Thymus (tissue), 11 donors: ENCODE measurements at regions not wholly inside any gene's neighbourhood (a gene's known extent, or its start where the extent isn't known, plus 50 kb on each side); places are given as distances from the start of the nearest gene placed in this dataset.

Experiments
- DNase-seq, 9 donors: peaks; one replicate each; pipeline ENCODE4 v3.0.0-alpha.2; 2013; ENCODE audit warnings: low spot score in 9 of 9, low read depth in 6 of 9, missing footprints in 1 of 9
- H3K27ac ChIP-seq, 2 donors: one replicate each; pipeline ENCODE4 v1.5.1; 2013; ENCODE audit warnings: control low read depth in 1 of 2, low read depth in 1 of 2, low read length in 1 of 2, mild to moderate bottlenecking in 1 of 2, moderate library complexity in 1 of 2
- H3K27me3 ChIP-seq, 2 donors: one replicate each; pipeline ENCODE4 v1.5.1; 2013; ENCODE audit warnings: low read length in 1 of 2; ENCODE audit not compliant: control insufficient read depth in 2 of 2, insufficient read depth in 1 of 2
- H3K36me3 ChIP-seq, 2 donors: one replicate each; pipeline ENCODE4 v1.5.1; 2013; ENCODE audit warnings: low read length in 1 of 2, mild to moderate bottlenecking in 1 of 2, moderate library complexity in 1 of 2; ENCODE audit not compliant: control insufficient read depth in 2 of 2, insufficient read depth in 2 of 2
- H3K4me1 ChIP-seq, 2 donors: one replicate each; pipeline ENCODE4 v1.5.1; 2013; ENCODE audit warnings: low read length in 2 of 2; ENCODE audit not compliant: control insufficient read depth in 2 of 2, insufficient read depth in 2 of 2
- H3K4me3 ChIP-seq, 2 donors: one replicate each; pipeline ENCODE4 v1.5.1; 2013; ENCODE audit warnings: low read length in 2 of 2, control low read depth in 1 of 2, mild to moderate bottlenecking in 1 of 2
- H3K9me3 ChIP-seq, 2 donors: one replicate each; pipeline ENCODE4 v1.5.1; 2013; ENCODE audit warnings: low read length in 1 of 2, mild to moderate bottlenecking in 1 of 2; ENCODE audit not compliant: control insufficient read depth in 2 of 2, insufficient read depth in 1 of 2
- WGBS: extraction: QIAGEN DNeasy Blood & Tissue Kit; methylation state at CpG from one replicate; pipeline ENCODE4 v1.1.7; 2013; 5-methylcytosine and 5-hydroxymethylcytosine counted together
- donor health status: healthy.

DNA sequence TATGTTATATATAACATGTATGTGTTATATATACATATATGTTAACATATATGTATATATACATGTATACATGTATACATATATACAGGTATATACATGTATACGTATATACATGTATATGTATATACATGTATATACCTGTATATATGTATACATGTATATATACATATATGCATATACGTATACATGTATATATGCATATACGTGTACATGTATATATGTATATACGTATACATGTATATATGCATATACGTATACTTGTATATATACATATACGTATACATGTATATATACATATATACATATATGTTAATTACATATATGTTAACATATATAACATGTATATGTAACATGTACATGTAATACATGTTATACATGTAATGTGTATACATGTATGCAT is 1077.3 kb upstream of the ADGRL3 start:
- Histone ChIP-seq H3K27ac (no peak overlapping the region), H3K27me3 (no peaks in the 10 kb centered on the region), H3K36me3 (no peaks in the 10 kb centered on the region), H3K9me3 (no peaks in the 10 kb centered on the region), H3K4me3 (no peak overlapping the region), H3K4me1 (no peaks in the 10 kb centered on the region)
- DNase-seq: no peak
- 93% methylated on average over 6 of the region's 6 CpGs for WGBS

DNA sequence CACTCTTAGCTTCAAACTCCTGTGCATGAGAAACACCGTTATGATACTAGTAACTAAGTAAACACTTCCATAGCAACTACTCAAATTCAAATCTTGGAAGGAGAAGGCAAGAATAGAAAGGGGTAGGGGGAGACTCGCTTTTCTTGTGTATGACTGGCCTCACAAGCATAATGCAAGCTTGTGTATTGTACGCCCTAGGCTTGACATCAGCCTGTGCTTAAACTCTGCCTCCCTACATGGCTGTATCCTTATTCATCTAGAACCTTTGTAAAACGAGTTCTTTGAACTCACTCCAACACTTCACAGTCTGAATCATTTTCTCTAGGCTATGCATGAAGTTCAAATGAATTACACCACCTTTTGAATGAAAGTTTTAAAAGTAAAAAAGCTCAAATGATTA is 1071.2 kb upstream of the ADGRL3 start:
- Histone ChIP-seq H3K27me3 (no peaks in the 10 kb centered on the region), H3K36me3 (no peaks in the 10 kb centered on the region), H3K27ac (no peak overlapping the region), H3K4me1 (no peaks in the 10 kb centered on the region), H3K9me3 (no peaks in the 10 kb centered on the region), H3K4me3 (no peak overlapping the region)
- WGBS: 85% methylated on average over 4 of the region's 4 CpGs
- DNase-seq: no peak

DNA sequence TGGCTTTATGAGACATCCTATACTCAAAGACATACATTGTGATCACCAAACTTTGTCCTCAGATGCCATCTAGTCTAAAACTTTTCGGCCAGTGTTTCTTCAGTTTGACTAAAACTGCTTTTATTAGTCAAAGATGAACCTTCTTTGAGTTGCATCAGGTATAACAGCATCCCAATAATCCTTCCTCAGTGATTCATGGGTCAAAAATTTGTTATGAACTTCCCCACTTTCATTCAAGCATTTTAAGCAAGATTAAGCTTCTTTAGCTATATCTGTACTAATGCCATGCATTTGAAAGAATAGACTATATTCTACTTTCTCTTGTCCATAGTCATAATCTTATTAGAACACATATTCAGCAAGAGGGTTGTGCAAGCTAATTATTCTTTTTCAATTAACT is 1070.4 kb upstream of the ADGRL3 start:
- no peak overlapping the region for H3K27ac ChIP-seq
- no peak for DNase-seq
- no peaks in the 10 kb centered on the region for H3K36me3 ChIP-seq
- WGBS: 67% methylated on average over 1 of the region's 1 CpG
- no peaks in the 10 kb centered on the region for H3K4me1 ChIP-seq
- H3K4me3 ChIP-seq: no peak overlapping the region
- H3K27me3 ChIP-seq: no peaks in the 10 kb centered on the region
- no peaks in the 10 kb centered on the region for H3K9me3 ChIP-seq

DNA sequence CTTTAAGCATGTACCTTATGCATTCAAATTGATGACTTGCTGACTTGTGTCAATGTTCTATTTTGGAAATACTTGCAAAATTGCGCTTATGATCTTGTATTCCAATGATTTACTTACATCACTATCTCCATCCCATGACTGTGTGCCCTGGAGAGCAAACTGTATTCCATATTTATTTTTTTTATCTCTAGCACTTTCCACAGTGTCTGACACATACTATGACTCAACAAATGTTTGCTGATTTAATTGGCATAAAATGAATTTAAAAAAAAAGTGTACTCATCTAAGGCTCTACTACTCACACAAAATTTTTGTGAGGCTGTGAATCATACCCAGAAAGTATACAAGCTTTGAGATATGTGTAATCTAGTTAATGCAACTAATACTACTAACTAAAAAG is 1066.8 kb upstream of the ADGRL3 start:
- no peak overlapping the region for H3K27ac ChIP-seq
- WGBS: 96% methylated on average over 1 of the region's 1 CpG
- H3K4me3 ChIP-seq: no peak overlapping the region
- no peaks in the 10 kb centered on the region for H3K36me3 ChIP-seq
- H3K27me3 ChIP-seq: no peaks in the 10 kb centered on the region
- DNase-seq: no peak
- H3K4me1 ChIP-seq: no peaks in the 10 kb centered on the region
- no peaks in the 10 kb centered on the region for H3K9me3 ChIP-seq

DNA sequence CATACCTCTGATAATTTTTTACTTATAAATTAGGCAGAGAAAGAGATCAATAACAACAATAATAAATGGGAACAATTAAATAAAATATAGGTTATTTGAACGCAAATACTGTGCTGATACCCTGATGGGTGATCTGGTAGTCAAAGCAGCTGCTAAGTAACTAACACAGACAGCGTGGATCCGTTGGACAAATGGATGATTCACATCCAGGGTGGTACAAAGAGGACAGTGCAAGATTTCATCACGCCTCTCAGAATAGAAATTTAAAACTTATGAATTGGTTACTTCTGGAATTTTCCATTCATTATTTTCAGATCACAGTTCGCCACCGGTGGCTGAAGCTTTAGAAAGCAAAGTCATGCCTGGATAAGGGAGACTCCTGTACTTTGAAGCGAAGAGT is 1066.0 kb upstream of the ADGRL3 start:
- no peaks in the 10 kb centered on the region for H3K9me3 ChIP-seq
- no peaks in the 10 kb centered on the region for H3K36me3 ChIP-seq
- no peaks in the 10 kb centered on the region for H3K27me3 ChIP-seq
- no peak overlapping the region for H3K27ac ChIP-seq
- H3K4me1 ChIP-seq: no peaks in the 10 kb centered on the region
- DNase-seq: no peak
- H3K4me3 ChIP-seq: no peak overlapping the region
- 93% methylated on average over 7 of the region's 7 CpGs for WGBS

DNA sequence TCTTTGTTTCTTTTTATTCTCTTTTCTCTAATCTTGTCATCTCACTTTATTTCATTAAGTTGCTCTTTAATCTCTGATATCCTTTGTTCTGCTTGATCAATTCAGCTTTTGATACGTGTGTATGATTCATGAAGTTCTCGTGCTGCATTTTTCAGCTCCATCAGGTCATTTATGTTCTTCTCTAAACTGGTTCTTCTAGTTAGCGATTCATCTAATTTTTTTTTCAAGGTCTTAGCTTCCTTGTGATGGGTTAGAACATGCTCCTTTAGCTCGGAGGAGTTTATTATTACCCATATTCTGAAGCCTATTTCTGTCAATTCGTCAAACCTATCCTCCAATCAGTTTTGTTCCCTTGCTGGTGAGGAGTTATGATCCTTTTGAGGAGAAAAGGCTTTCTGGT is 1045.0 kb upstream of the ADGRL3 start:
- no peak for DNase-seq
- H3K27me3 ChIP-seq: no peaks in the 10 kb centered on the region
- H3K4me3 ChIP-seq: no peak overlapping the region
- H3K4me1 ChIP-seq: no peaks in the 10 kb centered on the region
- 95% methylated on average over 5 of the region's 5 CpGs for WGBS
- H3K9me3 ChIP-seq: peaks cover 0 to 10% of the 10 kb centered on the region in 2 donors
- no peak overlapping the region for H3K27ac ChIP-seq
- H3K36me3 ChIP-seq: no peaks in the 10 kb centered on the region

DNA sequence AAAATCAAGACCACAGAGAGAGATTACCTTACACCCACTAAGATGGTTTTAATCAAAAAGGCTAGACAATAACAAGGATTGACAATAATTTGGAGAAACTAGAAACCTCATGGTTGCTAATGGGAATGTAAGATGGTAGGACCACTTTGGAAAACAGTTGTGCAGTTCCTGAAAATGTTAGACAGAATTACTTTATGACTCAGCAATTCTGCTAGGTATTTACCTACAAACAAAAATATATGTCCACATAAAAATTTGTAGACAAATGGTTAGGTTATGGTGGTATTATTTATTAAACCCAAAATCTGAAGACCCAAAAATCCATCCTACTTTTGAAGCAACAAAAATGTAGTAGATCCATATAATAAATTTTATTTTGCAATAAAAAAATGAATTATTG is 1027.0 kb upstream of the ADGRL3 start:
- Histone ChIP-seq H3K27me3 (no peaks in the 10 kb centered on the region), H3K9me3 (peaks cover 0 to 7% of the 10 kb centered on the region in 2 donors), H3K4me1 (no peaks in the 10 kb centered on the region), H3K36me3 (no peaks in the 10 kb centered on the region), H3K4me3 (no peak overlapping the region), H3K27ac (no peak overlapping the region)
- no peak for DNase-seq

DNA sequence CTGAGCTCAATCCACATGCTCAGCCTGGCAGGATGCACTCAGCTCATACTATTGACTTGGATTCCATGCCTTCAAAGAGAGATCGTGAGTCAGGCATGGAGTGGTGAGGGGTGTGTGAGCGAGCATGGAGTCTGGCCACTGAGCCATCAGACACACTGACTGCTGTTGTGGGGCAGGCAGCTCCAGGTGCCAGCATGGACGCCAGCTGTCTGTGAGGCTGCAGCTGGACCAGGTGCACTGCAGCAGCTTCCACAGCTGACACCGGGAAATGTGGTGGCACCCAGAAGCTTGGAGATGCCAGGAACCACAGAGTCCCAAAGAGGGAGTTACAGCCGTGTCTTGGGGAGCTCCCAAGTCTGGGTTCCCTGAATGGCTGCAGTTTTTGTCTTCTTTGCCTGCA is 1026.4 kb upstream of the ADGRL3 start:
- 94% methylated on average over 5 of the region's 5 CpGs for WGBS
- H3K4me3 ChIP-seq: no peak overlapping the region
- H3K4me1 ChIP-seq: no peaks in the 10 kb centered on the region
- H3K27me3 ChIP-seq: no peaks in the 10 kb centered on the region
- H3K36me3 ChIP-seq: no peaks in the 10 kb centered on the region
- no peak overlapping the region for H3K27ac ChIP-seq
- H3K9me3 ChIP-seq: peaks cover 0 to 7% of the 10 kb centered on the region in 2 donors
- DNase-seq: no peak

DNA sequence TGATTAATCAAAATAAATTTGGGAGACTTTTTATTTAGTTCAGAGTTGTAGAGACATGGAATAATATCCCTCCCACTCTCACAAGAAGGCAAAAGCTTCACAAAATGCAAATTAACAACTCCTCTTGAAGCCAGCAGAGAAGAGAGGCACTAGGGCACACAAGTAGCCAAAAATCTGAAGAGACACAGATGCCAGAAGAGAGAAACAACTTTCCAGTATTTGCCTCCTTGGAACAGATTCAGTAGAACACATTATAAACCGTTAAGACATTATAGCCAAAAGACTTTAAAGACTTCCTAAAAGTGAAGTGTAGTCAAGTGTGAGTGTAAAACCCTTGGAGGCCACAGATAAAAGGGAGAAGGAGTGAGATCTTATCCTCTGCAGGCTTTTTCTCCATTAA is 1024.9 kb upstream of the ADGRL3 start:
- Histone ChIP-seq H3K27me3 (no peaks in the 10 kb centered on the region), H3K4me3 (no peak overlapping the region), H3K27ac (no peak overlapping the region), H3K36me3 (no peaks in the 10 kb centered on the region), H3K4me1 (no peaks in the 10 kb centered on the region), H3K9me3 (peaks cover 0 to 7% of the 10 kb centered on the region in 2 donors)
- no peak for DNase-seq
- WGBS: 78% methylated on average over 1 of the region's 1 CpG

DNA sequence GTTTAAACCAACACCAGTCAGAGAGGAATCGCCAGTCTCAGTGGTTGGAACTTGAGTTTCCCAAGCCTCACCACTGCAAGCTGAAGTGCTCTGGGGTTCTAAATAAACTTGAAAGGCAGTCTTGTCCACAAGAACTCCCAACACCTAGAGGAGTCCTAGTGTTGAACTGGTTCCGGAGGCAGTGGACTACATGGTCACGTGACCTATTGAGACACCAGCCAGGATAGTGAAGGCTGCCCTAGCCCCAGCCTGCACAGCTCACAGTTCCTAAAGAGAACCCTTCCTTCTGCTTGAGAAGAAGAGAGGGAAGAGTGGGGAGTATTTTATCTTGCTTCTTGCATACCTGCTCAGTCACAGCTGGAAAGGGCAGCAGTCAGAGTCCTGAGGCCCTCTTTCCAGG is 1012.7 kb upstream of the ADGRL3 start:
- no peaks in the 10 kb centered on the region for H3K36me3 ChIP-seq
- H3K27ac ChIP-seq: no peak overlapping the region
- H3K9me3 ChIP-seq: no peaks in the 10 kb centered on the region
- no peaks in the 10 kb centered on the region for H3K4me1 ChIP-seq
- no peak overlapping the region for H3K4me3 ChIP-seq
- no peak for DNase-seq
- no peaks in the 10 kb centered on the region for H3K27me3 ChIP-seq
- 96% methylated on average over 3 of the region's 3 CpGs for WGBS
